Ectodermal cell (in vitro differentiated cells): ENCODE measurements at regions not wholly inside any gene's neighbourhood (a gene's known extent, or its start where the extent isn't known, plus 50 kb on each side); places are given as distances from the start of the nearest gene placed in this dataset.

ENCODE experiments used
- H3K27ac ChIP-seq: 2 replicates; pipeline ENCODE4 v1.7.0; 2013; ENCODE audit warnings: mild to moderate bottlenecking, low read depth, low read length; ENCODE audit not compliant: insufficient read depth, poor library complexity, severe bottlenecking
- H3K27me3 ChIP-seq: 2 replicates; pipeline ENCODE4 v1.7.0; 2013; ENCODE audit warnings: mild to moderate bottlenecking, low read length; ENCODE audit not compliant: insufficient read depth, control insufficient read depth, poor library complexity, severe bottlenecking
- H3K36me3 ChIP-seq: one replicate; pipeline ENCODE4 v1.7.0; 2013; ENCODE audit warnings: low read length; ENCODE audit not compliant: control insufficient read depth, insufficient read depth
- H3K4me1 ChIP-seq: one replicate; pipeline ENCODE4 v1.7.0; 2013; ENCODE audit warnings: low read length; ENCODE audit not compliant: control insufficient read depth, insufficient read depth
- H3K4me3 ChIP-seq: 2 replicates; pipeline ENCODE4 v1.7.0; 2013; ENCODE audit warnings: low read depth, low read length, control low read depth; ENCODE audit not compliant: insufficient read depth
- H3K9me3 ChIP-seq: 2 replicates; pipeline ENCODE4 v1.7.0; 2013; ENCODE audit warnings: mild to moderate bottlenecking, low read length, moderate library complexity; ENCODE audit not compliant: control insufficient read depth
- WGBS, 2 experiments: methylation state at CpG; one replicate each; pipeline ENCODE4 v1.1.7; 2013; ENCODE audit warnings: missing lambda C conversion rate in 2 of 2; 5-methylcytosine and 5-hydroxymethylcytosine counted together

GRCh38 chr14:49946320-49947141 lies 53.6 kb downstream of the ARF6 start:
- H3K4me3 ChIP-seq: no peak overlapping the region
- H3K36me3 ChIP-seq: no peaks in the 10 kb centered on the region
- H3K27ac ChIP-seq: no peak overlapping the region
- WGBS, 2 experiments: 90 to 97% methylated on average over 9 to 10 of the region's 10 CpGs
- H3K4me1 ChIP-seq: no peaks in the 10 kb centered on the region
- H3K27me3 ChIP-seq: no peaks in the 10 kb centered on the region
- H3K9me3 ChIP-seq: no peaks in the 10 kb centered on the region

- H3K27ac ChIP-seq: no peak overlapping the region
- H3K4me3 ChIP-seq: no peak overlapping the region
- H3K36me3 ChIP-seq: no peaks in the 10 kb centered on the region
- no peaks in the 10 kb centered on the region for H3K9me3 ChIP-seq
- 86 to 90% methylated on average over 3 of the region's 3 CpGs for WGBS, 2 experiments
- H3K4me1 ChIP-seq: no peaks in the 10 kb centered on the region
- H3K27me3 ChIP-seq: no peaks in the 10 kb centered on the region
Observed at GRCh38 chr14:49947506-49947905, 54.6 kb downstream of the ARF6 start.

GRCh38 chr14:49950275-49951228 lies 57.7 kb downstream of the ARF6 start:
- WGBS, 2 experiments: 92 to 94% methylated on average over 3 to 4 of the region's 4 CpGs
- Histone ChIP-seq H3K27me3 (no peaks in the 10 kb centered on the region), H3K4me1 (no peaks in the 10 kb centered on the region), H3K9me3 (no peaks in the 10 kb centered on the region), H3K27ac (no peak overlapping the region), H3K36me3 (no peaks in the 10 kb centered on the region), H3K4me3 (no peak overlapping the region)

GRCh38 chr14:49951229-49951607 lies 58.3 kb downstream of the ARF6 start:
- Histone ChIP-seq H3K27me3 (no peaks in the 10 kb centered on the region), H3K9me3 (no peaks in the 10 kb centered on the region), H3K4me1 (no peaks in the 10 kb centered on the region), H3K4me3 (no peak overlapping the region), H3K36me3 (no peaks in the 10 kb centered on the region), H3K27ac (no peak overlapping the region)
- 83 to 100% methylated on average over 1 of the region's 1 CpG for WGBS, 2 experiments

GRCh38 chr14:49951691-49952345 lies 58.9 kb downstream of the ARF6 start:
- H3K36me3 ChIP-seq: no peaks in the 10 kb centered on the region
- H3K4me1 ChIP-seq: no peaks in the 10 kb centered on the region
- WGBS, 2 experiments: 95 to 97% methylated on average over 2 to 3 of the region's 3 CpGs
- H3K4me3 ChIP-seq: no peak overlapping the region
- H3K27ac ChIP-seq: no peak overlapping the region
- no peaks in the 10 kb centered on the region for H3K9me3 ChIP-seq
- H3K27me3 ChIP-seq: no peaks in the 10 kb centered on the region

GRCh38 chr14:49953196-49953595 lies 60.3 kb downstream of the ARF6 start:
- Histone ChIP-seq H3K27ac (peak overlapping the region; percentile 8), H3K4me3 (no peak overlapping the region), H3K9me3 (no peaks in the 10 kb centered on the region), H3K27me3 (no peaks in the 10 kb centered on the region), H3K4me1 (no peaks in the 10 kb centered on the region), H3K36me3 (no peaks in the 10 kb centered on the region)

GRCh38 chr14:49954171-49954631 lies 61.3 kb downstream of the ARF6 start:
- no peak overlapping the region for H3K4me3 ChIP-seq
- no peak overlapping the region for H3K27ac ChIP-seq
- no peaks in the 10 kb centered on the region for H3K4me1 ChIP-seq
- 93 to 98% methylated on average over 2 of the region's 2 CpGs for WGBS, 2 experiments
- no peaks in the 10 kb centered on the region for H3K36me3 ChIP-seq
- H3K9me3 ChIP-seq: no peaks in the 10 kb centered on the region
- no peaks in the 10 kb centered on the region for H3K27me3 ChIP-seq

- Histone ChIP-seq H3K36me3 (no peaks in the 10 kb centered on the region), H3K4me1 (no peaks in the 10 kb centered on the region), H3K9me3 (no peaks in the 10 kb centered on the region), H3K4me3 (no peak overlapping the region), H3K27ac (no peak overlapping the region), H3K27me3 (no peaks in the 10 kb centered on the region)
Observed at GRCh38 chr14:49955024-49955423, 62.1 kb downstream of the ARF6 start.

- no peaks in the 10 kb centered on the region for H3K4me1 ChIP-seq
- no peaks in the 10 kb centered on the region for H3K36me3 ChIP-seq
- WGBS, 2 experiments: 93 to 94% methylated on average over 6 to 7 of the region's 7 CpGs
- H3K27ac ChIP-seq: no peak overlapping the region
- no peak overlapping the region for H3K4me3 ChIP-seq
- no peaks in the 10 kb centered on the region for H3K9me3 ChIP-seq
- no peaks in the 10 kb centered on the region for H3K27me3 ChIP-seq
Observed at GRCh38 chr14:49957089-49957852, 64.4 kb downstream of the ARF6 start.
